Hepatocyte (in vitro differentiated cells): ENCODE measurements at regions not wholly inside any gene's neighbourhood (a gene's known extent, or its start where the extent isn't known, plus 50 kb on each side); places are given as distances from the start of the nearest gene placed in this dataset.

Source experiments
- DNase-seq: peaks from one replicate; pipeline ENCODE4 v3.0.0-alpha.2; 2016; ENCODE audit warnings: low spot score
- H2AFZ ChIP-seq: fragments of 200-600 bp; sonication (generic); 2 replicates; pipeline ENCODE4 v1.6.0; 2016; ENCODE audit warnings: antibody characterized with exemption, mild to moderate bottlenecking
- H3K27ac ChIP-seq: fragments of 200-600 bp; sonication (generic); 2 replicates; pipeline ENCODE4 v1.5.1; 2016; ENCODE audit warnings: mild to moderate bottlenecking
- H3K27me3 ChIP-seq: fragments of 200-600 bp; sonication (generic); 2 replicates; pipeline ENCODE4 v1.6.1; 2016
- H3K36me3 ChIP-seq: fragments of 200-600 bp; sonication (generic); replicated peaks from 2 replicates; pipeline ENCODE4 v1.5.1; 2016; ENCODE audit warnings: low read depth; ENCODE audit not compliant: insufficient read depth
- H3K4me1 ChIP-seq: fragments of 200-600 bp; sonication (generic); 2 replicates; pipeline ENCODE4 v1.5.1; 2016; ENCODE audit warnings: mild to moderate bottlenecking, moderate library complexity; ENCODE audit not compliant: insufficient read depth
- H3K4me2 ChIP-seq: fragments of 200-600 bp; sonication (generic); 2 replicates; pipeline ENCODE4 v1.6.0; 2016
- H3K4me3 ChIP-seq: fragments of 200-600 bp; sonication (generic); 2 replicates; pipeline ENCODE4 v1.5.1; 2016; ENCODE audit warnings: mild to moderate bottlenecking
- H3K79me2 ChIP-seq: fragments of 200-600 bp; sonication (generic); 2 replicates; pipeline ENCODE4 v1.6.0; 2017; ENCODE audit warnings: mild to moderate bottlenecking
- H3K9me2 ChIP-seq: fragments of 200-600 bp; sonication (generic); replicated peaks from 2 replicates; pipeline ENCODE4 v1.6.0; 2017; ENCODE audit warnings: mild to moderate bottlenecking; ENCODE audit not compliant: insufficient read depth
- H3K9me3 ChIP-seq: fragments of 200-600 bp; sonication (generic); 2 replicates; pipeline ENCODE4 v1.5.1; 2016; ENCODE audit warnings: low read depth, mild to moderate bottlenecking
- H4K20me1 ChIP-seq: fragments of 200-600 bp; sonication (generic); 2 replicates; pipeline ENCODE4 v1.6.0; 2016; ENCODE audit warnings: mild to moderate bottlenecking; ENCODE audit not compliant: insufficient read depth, poor library complexity, severe bottlenecking
- CTCF ChIP-seq: fragments of 200-600 bp; sonication (generic); IDR thresholded peaks from 2 replicates; pipeline ENCODE4 v1.5.1; 2016; ENCODE audit warnings: antibody characterized with exemption, mild to moderate bottlenecking; ENCODE audit not compliant: poor library complexity
- EZH2 ChIP-seq: fragments of 200-600 bp; sonication (generic); IDR thresholded peaks from 2 replicates; pipeline ENCODE4 v1.6.1; 2016; ENCODE audit warnings: antibody characterized with exemption, mild to moderate bottlenecking, borderline replicate concordance
- EZH2phosphoT487 ChIP-seq: fragments of 200-600 bp; sonication (generic); IDR thresholded peaks from one replicate; pipeline ENCODE4 v1.6.1; 2018; ENCODE audit warnings: antibody characterized with exemption, mild to moderate bottlenecking, low read depth, moderate library complexity; ENCODE audit not compliant: unreplicated experiment, severe bottlenecking
- WGBS: methylation state at CpG from one replicate; pipeline ENCODE4 v1.1.6; 2016; ENCODE audit warnings: low lambda C conversion rate; ENCODE audit errors: missing lambda C conversion rate; 5-methylcytosine and 5-hydroxymethylcytosine counted together

GRCh38 chrX:9163214-9163709, 129.3 kb upstream of the FAM9B start:
- DNase-seq, result no peak
- Histone ChIP-seq H3K4me3 (no peak overlapping the region), H3K9me3 (no peaks in the 10 kb centered on the region), H4K20me1 (no peaks in the 10 kb centered on the region), H3K27me3 (no peaks in the 10 kb centered on the region), H3K27ac (no peak overlapping the region), H3K36me3 (no peaks in the 10 kb centered on the region), H3K4me2 (no peak overlapping the region), H3K4me1 (no peaks in the 10 kb centered on the region), H3K79me2 (no peaks in the 10 kb centered on the region), H3K9me2 (no peaks in the 10 kb centered on the region), H2AFZ (no peak overlapping the region)
- 41% methylated on average over 5 of the region's 5 CpGs for WGBS
- TF ChIP-seq EZH2phosphoT487, result no peak
- TF ChIP-seq EZH2, result no peak
- TF ChIP-seq CTCF, result no peak

GRCh38 chrX:9164086-9164485, 130.2 kb upstream of the FAM9B start:
- no peaks in the 10 kb centered on the region for H3K9me2 ChIP-seq
- no peaks in the 10 kb centered on the region for H4K20me1 ChIP-seq
- no peak overlapping the region for H2AFZ ChIP-seq
- H3K4me1 ChIP-seq, result no peaks in the 10 kb centered on the region
- TF ChIP-seq EZH2 (no peak), EZH2phosphoT487 (no peak), CTCF (no peak)
- H3K27ac ChIP-seq, result no peak overlapping the region
- H3K36me3 ChIP-seq, result no peaks in the 10 kb centered on the region
- H3K9me3 ChIP-seq, result no peaks in the 10 kb centered on the region
- 85% methylated on average over 7 of the region's 7 CpGs for WGBS
- H3K27me3 ChIP-seq, result no peaks in the 10 kb centered on the region
- H3K4me3 ChIP-seq, result no peak overlapping the region
- DNase-seq, result no peak
- H3K79me2 ChIP-seq, result no peaks in the 10 kb centered on the region
- no peak overlapping the region for H3K4me2 ChIP-seq

- no peak overlapping the region for H3K4me3 ChIP-seq
- no peaks in the 10 kb centered on the region for H3K4me1 ChIP-seq
- no peaks in the 10 kb centered on the region for H3K9me2 ChIP-seq
- no peaks in the 10 kb centered on the region for H3K9me3 ChIP-seq
- DNase-seq, result no peak
- no peaks in the 10 kb centered on the region for H4K20me1 ChIP-seq
- H2AFZ ChIP-seq, result no peak overlapping the region
- no peaks in the 10 kb centered on the region for H3K27me3 ChIP-seq
- H3K27ac ChIP-seq, result no peak overlapping the region
- no peak overlapping the region for H3K4me2 ChIP-seq
- TF ChIP-seq EZH2phosphoT487, result no peak
- no peak for TF ChIP-seq EZH2
- TF ChIP-seq CTCF, result no peak
- WGBS, result 87% methylated on average over 11 of the region's 11 CpGs
- no peaks in the 10 kb centered on the region for H3K79me2 ChIP-seq
- H3K36me3 ChIP-seq, result no peaks in the 10 kb centered on the region
Observed at GRCh38 chrX:9164533-9165426, 130.9 kb upstream of the FAM9B start.
